ENCODE measurements at regions not wholly inside any gene's neighbourhood (a gene's known extent, or its start where the extent isn't known, plus 50 kb on each side); places are given as distances from the start of the nearest gene placed in this dataset.

DNA sequence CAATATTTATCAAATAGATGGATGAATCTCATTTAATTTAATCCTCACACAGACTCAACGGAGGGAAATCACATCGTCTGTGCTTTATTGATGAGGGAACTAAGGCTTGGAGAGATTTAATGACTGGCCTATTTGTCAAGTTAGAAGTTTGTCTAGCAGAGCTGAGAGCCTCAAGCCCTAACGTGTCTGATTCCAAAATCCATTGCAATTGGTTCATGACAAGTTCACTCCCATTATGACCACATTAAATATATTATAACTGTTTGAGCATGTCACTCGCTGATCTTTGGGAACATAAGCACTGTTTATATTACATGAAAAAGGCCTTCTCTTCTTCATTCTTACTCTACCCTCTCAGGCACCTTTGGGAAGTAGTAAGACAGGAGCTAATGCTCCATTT is 89.4 kb upstream of the SIRPA start:
- H3K79me2 ChIP-seq (ENCODE audit: insufficient read depth, low read length) = no peaks in the 10 kb centered on the region
- H3K36me3 ChIP-seq (ENCODE audit: insufficient read depth, low read length) = no peaks in the 10 kb centered on the region
- no peak overlapping the region for H2AFZ ChIP-seq (ENCODE audit: low read length)
- TF ChIP-seq EZH2 (IDR thresholded peaks at IDR 0.05; ENCODE audit: borderline replicate concordance, low read length) = no peak
- TF ChIP-seq, protein P1, sequence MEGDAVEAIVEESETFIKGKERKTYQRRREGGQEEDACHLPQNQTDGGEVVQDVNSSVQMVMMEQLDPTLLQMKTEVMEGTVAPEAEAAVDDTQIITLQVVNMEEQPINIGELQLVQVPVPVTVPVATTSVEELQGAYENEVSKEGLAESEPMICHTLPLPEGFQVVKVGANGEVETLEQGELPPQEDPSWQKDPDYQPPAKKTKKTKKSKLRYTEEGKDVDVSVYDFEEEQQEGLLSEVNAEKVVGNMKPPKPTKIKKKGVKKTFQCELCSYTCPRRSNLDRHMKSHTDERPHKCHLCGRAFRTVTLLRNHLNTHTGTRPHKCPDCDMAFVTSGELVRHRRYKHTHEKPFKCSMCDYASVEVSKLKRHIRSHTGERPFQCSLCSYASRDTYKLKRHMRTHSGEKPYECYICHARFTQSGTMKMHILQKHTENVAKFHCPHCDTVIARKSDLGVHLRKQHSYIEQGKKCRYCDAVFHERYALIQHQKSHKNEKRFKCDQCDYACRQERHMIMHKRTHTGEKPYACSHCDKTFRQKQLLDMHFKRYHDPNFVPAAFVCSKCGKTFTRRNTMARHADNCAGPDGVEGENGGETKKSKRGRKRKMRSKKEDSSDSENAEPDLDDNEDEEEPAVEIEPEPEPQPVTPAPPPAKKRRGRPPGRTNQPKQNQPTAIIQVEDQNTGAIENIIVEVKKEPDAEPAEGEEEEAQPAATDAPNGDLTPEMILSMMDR (IDR thresholded peaks at IDR 0.05; ENCODE audit: low read length) = no peak
- no peaks in the 10 kb centered on the region for H4K20me1 ChIP-seq (ENCODE audit: insufficient read depth, low read length)
- no peak overlapping the region for H3K9ac ChIP-seq (ENCODE audit: low read length)
- H3K4me2 ChIP-seq (ENCODE audit: low read length) = no peak overlapping the region
- H3K4me1 ChIP-seq (ENCODE audit: insufficient read depth, low read length, severe bottlenecking) = no peaks in the 10 kb centered on the region
- no peaks in the 10 kb centered on the region for H3F3A ChIP-seq (ENCODE audit: insufficient read depth, low read length)
- H3K9me3 ChIP-seq (ENCODE audit: low read length) = no peaks in the 10 kb centered on the region
- H3K27ac ChIP-seq (ENCODE audit: low read depth, low read length, poor library complexity, severe bottlenecking) = no peak overlapping the region
- H3K9me2 ChIP-seq (ENCODE audit: low read depth, low read length) = no peaks in the 10 kb centered on the region
- no peaks in the 10 kb centered on the region; the same call in 1 of the 2 replicates for H3K27me3 ChIP-seq (ENCODE audit: insufficient read depth, low read length)
- H3K4me3 ChIP-seq (ENCODE audit: low read depth, low read length, poor library complexity, severe bottlenecking) = no peak overlapping the region

DNA sequence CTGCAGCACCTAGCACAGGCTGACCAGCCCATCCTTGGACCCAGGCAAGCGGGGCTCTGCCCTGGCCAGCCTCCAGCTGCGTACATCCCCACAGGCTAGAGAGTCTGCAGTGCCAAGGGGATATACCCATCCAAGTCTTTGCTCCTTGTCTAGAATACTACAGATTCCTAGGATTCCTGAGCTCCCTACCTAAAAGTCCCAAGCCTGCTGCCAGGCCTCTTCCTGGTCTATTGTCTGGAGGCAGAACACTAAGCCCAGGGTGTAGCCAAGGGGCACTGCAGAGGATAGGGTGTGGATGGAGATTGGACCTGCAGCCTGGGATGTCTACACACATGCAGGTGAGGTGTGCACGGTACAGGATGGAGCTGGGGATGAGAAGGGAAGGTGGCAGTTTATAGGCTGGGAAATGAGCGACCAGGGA is 90.0 kb upstream of the SIRPA start:
- Histone ChIP-seq H3K27me3 (ENCODE audit: insufficient read depth, low read length) (no peaks in the 10 kb centered on the region; the same call in 1 of the 2 replicates), H3K9ac (ENCODE audit: low read length) (no peak overlapping the region), H3K79me2 (ENCODE audit: insufficient read depth, low read length) (no peaks in the 10 kb centered on the region), H4K20me1 (ENCODE audit: insufficient read depth, low read length) (no peaks in the 10 kb centered on the region), H3K27ac (ENCODE audit: low read depth, low read length, poor library complexity, severe bottlenecking) (no peak overlapping the region), H2AFZ (ENCODE audit: low read length) (no peak overlapping the region), H3F3A (ENCODE audit: insufficient read depth, low read length) (no peaks in the 10 kb centered on the region), H3K36me3 (ENCODE audit: insufficient read depth, low read length) (no peaks in the 10 kb centered on the region), H3K9me3 (ENCODE audit: low read length) (no peaks in the 10 kb centered on the region), H3K9me2 (ENCODE audit: low read depth, low read length) (no peaks in the 10 kb centered on the region), H3K4me2 (ENCODE audit: low read length) (no peak overlapping the region), H3K4me1 (ENCODE audit: insufficient read depth, low read length, severe bottlenecking) (no peaks in the 10 kb centered on the region), H3K4me3 (ENCODE audit: low read depth, low read length, poor library complexity, severe bottlenecking) (no peak overlapping the region)
- no peak for TF ChIP-seq EZH2 (IDR thresholded peaks at IDR 0.05; ENCODE audit: borderline replicate concordance, low read length)
- TF ChIP-seq, protein P1 (IDR thresholded peaks at IDR 0.05; ENCODE audit: low read length) = no peak

DNA sequence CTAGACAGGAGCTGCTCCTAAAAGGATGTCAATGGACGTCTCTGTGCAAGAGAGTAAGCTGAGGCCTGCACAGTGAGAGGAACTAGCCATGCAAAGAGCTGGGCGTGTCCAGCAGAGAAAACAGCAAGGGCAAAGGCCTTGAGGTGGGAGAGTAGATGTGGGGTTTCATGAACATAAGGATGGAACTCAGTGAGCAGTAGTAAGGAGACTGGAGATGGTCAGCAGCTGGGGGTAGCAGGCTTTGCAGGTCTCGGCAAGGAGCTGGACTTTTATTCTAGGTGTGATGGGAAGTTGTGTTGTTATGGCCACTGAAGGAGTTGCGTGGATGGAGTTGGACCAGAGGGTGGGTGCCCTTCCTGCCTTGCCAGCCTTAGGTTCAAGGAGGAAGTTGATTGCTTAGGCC is 90.7 kb upstream of the SIRPA start:
- H3F3A ChIP-seq (ENCODE audit: insufficient read depth, low read length) = no peaks in the 10 kb centered on the region
- H3K9me2 ChIP-seq (ENCODE audit: low read depth, low read length) = no peaks in the 10 kb centered on the region
- H3K27me3 ChIP-seq (ENCODE audit: insufficient read depth, low read length) = no peaks in the 10 kb centered on the region; the same call in 1 of the 2 replicates
- H2AFZ ChIP-seq (ENCODE audit: low read length) = no peak overlapping the region
- H3K36me3 ChIP-seq (ENCODE audit: insufficient read depth, low read length) = no peaks in the 10 kb centered on the region
- no peaks in the 10 kb centered on the region for H4K20me1 ChIP-seq (ENCODE audit: insufficient read depth, low read length)
- H3K9ac ChIP-seq (ENCODE audit: low read length) = no peak overlapping the region
- no peak overlapping the region for H3K4me2 ChIP-seq (ENCODE audit: low read length)
- no peaks in the 10 kb centered on the region for H3K79me2 ChIP-seq (ENCODE audit: insufficient read depth, low read length)
- TF ChIP-seq EZH2 (IDR thresholded peaks at IDR 0.05; ENCODE audit: borderline replicate concordance, low read length) = no peak
- TF ChIP-seq, protein P1 (IDR thresholded peaks at IDR 0.05; ENCODE audit: low read length) = no peak
- no peaks in the 10 kb centered on the region for H3K4me1 ChIP-seq (ENCODE audit: insufficient read depth, low read length, severe bottlenecking)
- no peak overlapping the region for H3K27ac ChIP-seq (ENCODE audit: low read depth, low read length, poor library complexity, severe bottlenecking)
- H3K9me3 ChIP-seq (ENCODE audit: low read length) = no peaks in the 10 kb centered on the region
- no peak overlapping the region for H3K4me3 ChIP-seq (ENCODE audit: low read depth, low read length, poor library complexity, severe bottlenecking)

Measured in OCI-LY1 (cell line).